22Rv1 (cell line): ENCODE measurements at regions not wholly inside any gene's neighbourhood (a gene's known extent, or its start where the extent isn't known, plus 50 kb on each side); places are given as distances from the start of the nearest gene placed in this dataset.

Experiments used
- CTCF ChIP-seq: fragments of 450-650 bp; IDR thresholded peaks from 2 replicates; pipeline ENCODE4 v1.5.1; 2017; ENCODE audit warnings: mild to moderate bottlenecking
- ZFX ChIP-seq: fragments of 450-650 bp; IDR thresholded peaks from 2 replicates; pipeline ENCODE4 v1.6.1; 2017; ENCODE audit warnings: antibody characterized with exemption, borderline replicate concordance

DNA sequence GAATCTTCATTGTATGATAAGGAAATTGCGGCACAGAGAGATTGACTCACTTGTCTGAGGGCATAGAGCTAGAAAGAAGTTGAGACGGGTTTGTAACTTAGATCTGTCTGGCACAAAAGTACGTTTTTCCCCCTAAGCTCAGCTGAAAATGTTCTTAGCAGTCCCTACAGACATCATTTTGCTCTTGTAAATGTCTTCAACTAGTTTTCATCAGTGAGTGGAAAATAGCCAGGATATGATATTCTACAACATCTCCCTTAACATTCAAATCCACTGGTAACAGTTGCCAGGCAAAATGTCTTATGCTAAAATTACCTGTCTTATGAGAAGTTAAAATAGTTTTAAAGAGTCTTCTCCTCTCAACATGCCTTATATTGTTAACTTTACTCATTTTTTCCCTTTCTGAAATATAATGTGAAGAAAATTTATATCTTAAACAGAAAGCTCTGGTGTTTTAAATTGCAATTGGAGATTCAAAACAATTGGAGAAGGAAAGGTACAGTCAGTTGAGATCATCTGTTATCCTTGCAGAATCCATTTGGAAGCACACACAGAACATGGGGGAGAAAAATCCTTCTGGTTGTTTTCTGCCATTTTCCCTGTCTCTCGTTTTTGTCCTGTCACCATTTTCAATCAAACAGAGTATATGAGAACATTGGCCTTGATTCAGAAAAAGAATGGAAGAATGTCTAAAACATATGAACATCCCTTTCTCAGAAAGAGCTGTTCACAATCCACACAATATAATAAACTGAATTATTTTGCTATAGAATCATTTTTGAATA lies 255.0 kb downstream of the TRIB2 start:
- TF ChIP-seq CTCF (no peak), ZFX (no peak)
